Liver (tissue), 7 donors: ENCODE measurements at regions not wholly inside any gene's neighbourhood (a gene's known extent, or its start where the extent isn't known, plus 50 kb on each side); places are given as distances from the start of the nearest gene placed in this dataset.

Experiments used
- DNase-seq: peaks from one replicate; pipeline ENCODE4 v3.0.0-alpha.2; 2017; ENCODE audit warnings: low spot score
- H3K27ac ChIP-seq, 2 donors: one replicate each; pipeline ENCODE4 v1.7.0; 2013; ENCODE audit warnings: inconsistent platforms in 2 of 2, low read length in 2 of 2, control low read depth in 1 of 2, low read depth in 1 of 2, mild to moderate bottlenecking in 1 of 2
- H3K27me3 ChIP-seq, 4 donors: one replicate each; pipeline versions ENCODE4 v1.6.1 to v1.7.0; 2013; ENCODE audit warnings: low read length in 3 of 4, inconsistent platforms in 1 of 4, mild to moderate bottlenecking in 1 of 4, moderate library complexity in 1 of 4; ENCODE audit not compliant: control insufficient read depth in 4 of 4, insufficient read depth in 4 of 4
- H3K36me3 ChIP-seq, 4 donors: one replicate each; pipeline versions ENCODE4 v1.6.1 to v1.7.0; 2013; ENCODE audit warnings: low read length in 3 of 4, mild to moderate bottlenecking in 3 of 4, low read depth in 1 of 4, moderate library complexity in 1 of 4; ENCODE audit not compliant: control insufficient read depth in 4 of 4, insufficient read depth in 3 of 4
- H3K4me1 ChIP-seq, 4 donors: one replicate each; pipeline versions ENCODE4 v1.6.1 to v1.7.0; 2013; ENCODE audit warnings: low read length in 3 of 4, mild to moderate bottlenecking in 3 of 4, moderate library complexity in 1 of 4; ENCODE audit not compliant: control insufficient read depth in 4 of 4, insufficient read depth in 4 of 4
- H3K4me3 ChIP-seq, 3 donors: one replicate each; pipeline versions ENCODE4 v1.6.1 to v1.7.0; 2013; ENCODE audit warnings: low read length in 3 of 3, control low read depth in 1 of 3, low read depth in 1 of 3, mild to moderate bottlenecking in 1 of 3
- H3K9ac ChIP-seq, 2 donors: one replicate each; pipeline ENCODE4 v1.7.0; 2013; ENCODE audit warnings: low read length in 2 of 2, mild to moderate bottlenecking in 2 of 2, moderate library complexity in 2 of 2, control low read depth in 1 of 2, low read depth in 1 of 2
- H3K9me3 ChIP-seq, 4 donors: one replicate each; pipeline versions ENCODE4 v1.6.1 to v1.7.0; 2013; ENCODE audit warnings: low read length in 3 of 4; ENCODE audit not compliant: control insufficient read depth in 4 of 4
- ATF3 ChIP-seq: IDR thresholded peaks from 2 replicates; pipeline ENCODE4 v1.6.1; 2016; ENCODE audit warnings: antibody characterized with exemption
- EGR1 ChIP-seq, 2 donors: IDR thresholded peaks; 2 replicates each; pipeline ENCODE4 v1.6.1; 2016 to 2018; ENCODE audit warnings: antibody characterized with exemption in 2 of 2, low read depth in 2 of 2
- FOXA1 ChIP-seq: IDR thresholded peaks from 2 replicates; pipeline ENCODE4 v1.6.1; 2016; ENCODE audit warnings: antibody characterized with exemption
- FOXA2 ChIP-seq: IDR thresholded peaks from 2 replicates; pipeline ENCODE4 v1.6.1; 2016; ENCODE audit warnings: antibody characterized with exemption
- GABPA ChIP-seq, 2 donors: IDR thresholded peaks in 1 of 2; conservative IDR thresholded peaks in 1 of 2; 2 replicates each; pipeline ENCODE4 v1.6.1; 2016; ENCODE audit warnings: antibody characterized with exemption in 2 of 2, mild to moderate bottlenecking in 1 of 2, moderate library complexity in 1 of 2
- HNF4A ChIP-seq, 2 donors: conservative IDR thresholded peaks; 2 replicates each; pipeline ENCODE4 v1.6.1; 2016; ENCODE audit warnings: antibody characterized with exemption in 2 of 2, mild to moderate bottlenecking in 2 of 2
- HNF4G ChIP-seq: IDR thresholded peaks from 2 replicates; pipeline ENCODE4 v1.6.1; 2016; ENCODE audit warnings: antibody characterized with exemption
- JUND ChIP-seq, 2 donors: IDR thresholded peaks; 2 replicates each; pipeline ENCODE4 v1.6.1; 2016; ENCODE audit warnings: antibody characterized with exemption in 2 of 2
- NR2F2 ChIP-seq: IDR thresholded peaks from 2 replicates; pipeline ENCODE4 v1.6.1; 2016; ENCODE audit warnings: antibody characterized with exemption
- RAD21 ChIP-seq, 2 donors: IDR thresholded peaks; 2 replicates each; pipeline ENCODE4 v1.6.1; 2016; ENCODE audit warnings: antibody characterized with exemption in 2 of 2, mild to moderate bottlenecking in 2 of 2
- REST ChIP-seq: IDR thresholded peaks from 2 replicates; pipeline ENCODE4 v1.6.1; 2016; ENCODE audit warnings: antibody characterized with exemption, mild to moderate bottlenecking
- RXRA ChIP-seq, 2 donors: IDR thresholded peaks; 2 replicates each; pipeline ENCODE4 v1.6.1; 2017 to 2018; ENCODE audit warnings: antibody characterized with exemption in 2 of 2, mild to moderate bottlenecking in 1 of 2
- TAF1 ChIP-seq: conservative IDR thresholded peaks from 2 replicates; pipeline ENCODE4 v1.6.1; 2016; ENCODE audit warnings: antibody characterized with exemption, mild to moderate bottlenecking
- ZBTB33 ChIP-seq: IDR thresholded peaks from 2 replicates; pipeline ENCODE4 v1.6.1; 2016; ENCODE audit warnings: antibody characterized with exemption
- WGBS: extraction: QIAGEN DNeasy Blood & Tissue Kit; methylation state at CpG from one replicate; pipeline ENCODE4 v1.1.7; 2013; 5-methylcytosine and 5-hydroxymethylcytosine counted together
- donor health status: healthy.
- donor health status: healthy.
- donor health status: healthy.
- donor health status: healthy.

- no peak for TF ChIP-seq FOXA2
- no peak for TF ChIP-seq RXRA (IDR thresholded peaks at IDR 0.05)
- TF ChIP-seq JUND (IDR thresholded peaks at IDR 0.05), result no peak
- TF ChIP-seq FOXA1, result no peak
- no peak for TF ChIP-seq RAD21 (IDR thresholded peaks at IDR 0.05)
- no peak for TF ChIP-seq ATF3
- TF ChIP-seq EGR1 (IDR thresholded peaks at IDR 0.05; ENCODE audit: low read depth in 2 of 2), result no peak
- no peak for TF ChIP-seq HNF4A (conservative IDR thresholded peaks at IDR 0.05)
- no peak for TF ChIP-seq TAF1
- TF ChIP-seq ZBTB33, result no peak
- TF ChIP-seq GABPA (IDR thresholded peaks at IDR 0.05 in 1 of 2, conservative IDR thresholded peaks at IDR 0.05 in 1 of 2), result no peak
- no peak for TF ChIP-seq HNF4G
- DNase-seq, result no peak
- H3K4me1 ChIP-seq, result no peaks in the 10 kb centered on the region
- no peak overlapping the region for H3K4me3 ChIP-seq
- WGBS, result 79% methylated on average over 2 of the region's 2 CpGs
- no peaks in the 10 kb centered on the region for H3K9me3 ChIP-seq
- no peak overlapping the region for H3K9ac ChIP-seq
- no peak overlapping the region for H3K27ac ChIP-seq
- H3K36me3 ChIP-seq, result no peaks in the 10 kb centered on the region
- no peaks in the 10 kb centered on the region for H3K27me3 ChIP-seq
Measured at GRCh38 chr12:70040141-70040540, 203.1 kb upstream of the CNOT2 start.

GRCh38 chr12:70042675-70043074 lies 200.6 kb upstream of the CNOT2 start:
- no peak overlapping the region for H3K4me3 ChIP-seq
- H3K27ac ChIP-seq, result no peak overlapping the region
- H3K36me3 ChIP-seq, result no peaks in the 10 kb centered on the region
- no peak for TF ChIP-seq HNF4G
- TF ChIP-seq JUND (IDR thresholded peaks at IDR 0.05), result no peak
- TF ChIP-seq ZBTB33, result no peak
- no peak for TF ChIP-seq NR2F2
- TF ChIP-seq REST, result no peak
- TF ChIP-seq GABPA (IDR thresholded peaks at IDR 0.05 in 1 of 2, conservative IDR thresholded peaks at IDR 0.05 in 1 of 2), result no peak
- no peaks in the 10 kb centered on the region for H3K27me3 ChIP-seq
- H3K9me3 ChIP-seq, result no peaks in the 10 kb centered on the region
- H3K4me1 ChIP-seq, result peaks cover 0 to 4% (median 0%) of the 10 kb centered on the region in 4 donors
- H3K9ac ChIP-seq, result no peak overlapping the region
- DNase-seq, result no peak
- WGBS, result 83% methylated on average over 6 of the region's 6 CpGs
